GM12891 (cell line): ENCODE measurements at regions not wholly inside any gene's neighbourhood (a gene's known extent, or its start where the extent isn't known, plus 50 kb on each side); places are given as distances from the start of the nearest gene placed in this dataset.

Experiments used
- PAX5 ChIP-seq: IDR thresholded peaks from 2 replicates; pipeline ENCODE4 v1.6.1; 2011; ENCODE audit warnings: low read length, moderate library complexity, mild to moderate bottlenecking; ENCODE audit not compliant: insufficient read depth, severe bottlenecking
- POLR2A ChIP-seq: IDR thresholded peaks from 2 replicates; pipeline ENCODE4 v1.6.1; 2011; ENCODE audit warnings: low read depth, low read length, control low read depth
- POLR2AphosphoS5 ChIP-seq: IDR thresholded peaks from 2 replicates; pipeline ENCODE4 v1.6.1; 2011; ENCODE audit warnings: low read depth, low read length, control low read depth
- POU2F2 ChIP-seq: IDR thresholded peaks from 2 replicates; pipeline ENCODE4 v1.6.1; 2011; ENCODE audit warnings: low read depth, mild to moderate bottlenecking, control low read depth, low read length, moderate library complexity
- SPI1 ChIP-seq: IDR thresholded peaks from 2 replicates; pipeline ENCODE4 v1.6.1; 2011; ENCODE audit warnings: low read depth, low read length, control low read depth
- TAF1 ChIP-seq: IDR thresholded peaks from 2 replicates; pipeline ENCODE4 v1.6.1; 2011; ENCODE audit warnings: low read depth, low read length, control low read depth

DNA sequence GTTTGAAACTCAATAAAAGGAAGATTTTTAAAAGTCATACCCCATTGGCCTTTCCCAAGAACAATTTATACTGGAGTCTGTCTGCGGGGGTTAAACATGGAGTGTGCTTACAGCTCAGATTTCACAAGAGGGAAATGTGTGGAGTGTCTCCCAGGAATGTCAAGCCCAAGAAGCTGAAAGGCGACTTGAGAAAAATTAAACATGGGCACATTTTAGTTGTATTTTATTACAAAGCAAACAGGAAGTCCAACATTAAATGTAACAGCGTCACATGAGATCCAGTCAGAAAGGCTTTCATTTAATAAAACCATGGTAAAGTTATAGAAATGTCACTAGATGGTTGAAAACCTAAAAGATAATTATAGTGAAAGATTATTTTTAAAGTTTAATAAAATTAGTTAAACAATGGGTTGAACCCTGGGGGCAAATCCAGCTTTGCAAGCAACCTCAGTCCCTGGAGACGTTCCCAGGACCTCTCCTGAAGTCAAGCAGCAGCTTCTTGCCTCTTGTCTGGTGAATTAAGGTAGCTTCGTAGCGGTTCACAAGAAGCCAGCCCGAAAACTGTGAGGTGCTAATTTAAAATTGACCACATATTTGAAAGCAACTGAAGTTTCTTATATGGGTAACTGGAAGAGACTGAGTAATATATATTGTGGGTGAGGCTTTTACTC is 168.4 kb upstream of the EDNRA start:
- no peak for TF ChIP-seq POLR2A
- no peak for TF ChIP-seq POLR2AphosphoS5
- TF ChIP-seq TAF1, result no peak
- TF ChIP-seq SPI1, result no peak
- TF ChIP-seq POU2F2, result no peak
- TF ChIP-seq PAX5, result no peak
